Activated CD4-positive, CD25-positive, alpha-beta regulatory T cell treated with anti-CD3 and anti-CD28 coated beads, Interleukin-2, amount 50 U/mL, for 24 hours (primary cell): ENCODE measurements at regions not wholly inside any gene's neighbourhood (a gene's known extent, or its start where the extent isn't known, plus 50 kb on each side); places are given as distances from the start of the nearest gene placed in this dataset.

Experiments
- ATAC-seq, 2 donors: fragments of 150-1000 bp; cut with Tn5 transposase; one replicate each; pipeline ENCODE4 v1.10.0; 2021; ENCODE audit warnings: mild to moderate bottlenecking in 1 of 2, moderate library complexity in 1 of 2

DNA sequence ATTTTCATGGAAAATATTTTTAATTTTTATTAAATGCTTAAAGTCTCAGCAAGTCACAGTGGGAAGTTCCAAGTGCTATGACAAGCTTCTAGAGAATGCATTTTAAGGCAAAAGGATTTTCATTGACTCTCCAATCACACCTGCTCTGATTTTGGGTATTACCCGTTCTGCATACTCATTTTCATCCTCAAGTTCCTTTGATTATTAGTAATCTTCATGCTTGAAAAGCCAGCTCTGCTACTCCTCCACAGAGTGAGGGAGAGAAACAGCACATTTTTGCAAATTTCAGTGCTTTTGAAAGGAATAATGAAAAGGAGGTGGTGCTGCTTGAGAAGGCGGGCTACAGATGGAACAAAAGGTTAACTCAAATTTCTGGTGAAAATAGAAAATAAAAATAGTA, 450.7 kb downstream of the NSUN3 start:
- no peak for ATAC-seq

DNA sequence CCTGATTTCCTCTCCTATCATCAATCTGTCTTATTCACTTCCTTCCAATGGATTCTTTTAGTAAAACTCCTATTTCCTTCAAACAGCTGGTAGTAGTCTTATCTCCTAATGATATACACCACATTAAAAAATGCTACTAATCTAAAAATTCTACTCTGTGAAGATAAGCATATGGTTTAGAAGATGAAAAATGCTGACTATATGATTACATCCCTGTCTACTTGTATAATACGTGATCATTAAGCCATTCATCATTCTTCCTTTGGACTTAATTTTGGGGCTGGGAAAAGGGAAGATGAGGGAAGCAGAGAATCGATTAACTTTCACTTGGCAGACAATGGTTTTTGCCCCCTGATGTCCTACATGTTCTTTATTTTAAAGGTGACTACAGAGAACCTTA, 453.1 kb downstream of the NSUN3 start:
- no peak for ATAC-seq

DNA sequence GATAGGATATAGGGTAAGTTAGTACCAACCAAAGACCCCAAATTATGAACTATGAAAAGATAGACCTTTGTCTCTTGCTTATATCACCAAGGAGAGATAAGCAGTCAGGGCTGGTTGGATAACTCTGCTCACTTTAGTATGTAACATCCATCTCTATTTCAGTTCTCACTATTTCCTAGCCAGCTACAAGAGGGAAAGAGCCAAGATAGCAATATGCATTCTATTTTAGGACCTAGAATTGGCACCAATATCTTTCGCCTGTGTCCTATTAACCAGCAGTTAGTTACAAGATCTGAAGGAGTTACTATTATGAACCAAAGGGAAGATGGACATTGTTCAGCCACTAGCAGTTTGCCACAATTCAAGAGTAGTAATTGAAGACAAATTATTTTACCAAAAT, 457.5 kb downstream of the NSUN3 start:
- no peak for ATAC-seq

DNA sequence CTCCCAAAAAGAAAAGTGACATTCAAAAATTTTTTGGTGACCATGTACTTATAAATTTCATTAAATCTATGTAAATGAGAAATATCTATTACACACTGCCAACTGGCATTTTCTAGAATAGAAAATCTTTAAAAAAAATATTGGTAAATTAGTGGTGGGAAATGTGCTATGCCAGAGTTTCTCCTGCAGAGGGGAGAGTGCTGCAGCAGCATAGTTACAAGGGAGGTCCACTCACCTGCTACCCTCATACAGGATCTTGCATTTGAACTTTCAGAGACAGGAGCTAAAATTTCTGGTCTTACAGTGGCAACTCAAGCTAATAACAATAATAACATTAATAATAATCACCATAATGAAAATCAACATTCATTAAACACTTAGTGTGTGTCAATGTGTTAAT, 459.6 kb downstream of the NSUN3 start:
- no peak for ATAC-seq

DNA sequence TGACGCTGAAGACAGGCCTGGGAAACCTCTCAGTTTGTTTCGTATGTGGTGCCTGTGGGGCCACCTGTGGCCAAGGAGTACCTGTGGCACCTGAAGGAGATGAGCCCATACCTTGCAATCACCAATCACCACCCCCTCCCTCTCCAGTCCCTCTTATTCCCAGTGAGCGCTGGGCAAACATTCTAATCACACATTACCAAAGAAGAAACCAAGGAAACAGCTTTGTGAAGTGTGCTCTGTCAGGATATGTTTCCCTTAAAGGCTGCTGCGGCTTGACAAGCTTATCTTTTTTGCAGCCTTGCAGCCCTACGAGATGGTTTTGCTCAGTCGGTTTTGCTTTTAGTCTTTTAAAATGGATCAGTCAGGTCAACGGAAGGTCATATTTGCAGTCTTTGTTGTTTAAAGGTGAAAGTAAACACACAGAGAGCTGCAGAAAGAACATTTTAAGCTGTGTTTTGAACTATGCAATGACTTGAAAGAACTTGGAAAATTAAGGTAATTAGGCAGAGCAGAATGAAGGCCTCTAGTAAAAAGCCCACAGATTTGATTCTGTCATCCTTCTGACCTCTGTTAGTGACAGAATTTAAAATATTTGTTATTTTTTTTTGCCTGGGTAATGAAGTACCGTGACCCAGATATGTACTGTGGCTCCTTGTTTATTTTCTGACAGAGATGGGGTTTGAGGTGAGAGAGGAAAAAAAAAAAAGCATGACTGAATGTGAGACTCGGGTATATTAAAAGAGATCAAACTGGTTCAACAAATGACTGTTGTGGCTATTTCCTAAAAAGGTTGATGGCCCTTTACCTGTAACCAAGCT, 461.4 kb downstream of the NSUN3 start:
- no peak for ATAC-seq

DNA sequence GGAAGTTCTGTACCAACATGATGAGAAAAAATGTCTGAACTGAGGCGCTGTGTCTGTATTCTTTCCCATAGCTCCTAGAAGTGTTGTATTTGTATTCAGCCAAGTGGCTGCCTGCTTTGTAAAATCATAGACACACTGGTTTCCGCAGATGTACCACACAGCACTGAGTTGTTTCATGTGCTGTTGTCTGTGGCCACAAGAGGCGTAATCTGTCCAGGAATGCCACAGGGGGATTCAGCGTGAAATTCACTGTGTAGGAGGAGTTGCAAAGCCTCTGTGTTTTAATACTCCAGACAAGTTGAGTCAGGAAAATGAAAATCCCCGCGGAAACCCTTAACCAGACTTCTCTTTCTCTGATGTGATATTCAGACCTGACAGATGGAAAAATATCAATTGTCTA, 462.2 kb downstream of the NSUN3 start:
- no peak for ATAC-seq

DNA sequence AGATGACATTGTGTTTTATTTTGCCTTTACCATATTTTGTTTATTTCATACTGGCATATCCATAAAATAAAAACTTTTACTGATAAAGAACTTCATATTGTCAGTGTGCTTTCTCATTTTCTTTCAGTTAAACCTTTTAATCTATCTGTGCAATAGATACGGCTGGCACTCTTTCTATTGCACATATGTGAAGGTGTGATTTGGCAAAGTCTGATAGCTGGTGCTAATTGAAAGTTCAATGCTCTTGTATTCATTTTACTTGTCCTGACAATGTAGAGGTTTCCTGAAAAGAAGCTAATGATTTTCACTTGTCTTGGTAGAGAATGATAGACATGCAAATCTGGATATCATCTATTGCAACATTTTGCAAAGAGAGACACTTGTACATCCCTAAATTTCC, 467.0 kb downstream of the NSUN3 start:
- no peak for ATAC-seq

DNA sequence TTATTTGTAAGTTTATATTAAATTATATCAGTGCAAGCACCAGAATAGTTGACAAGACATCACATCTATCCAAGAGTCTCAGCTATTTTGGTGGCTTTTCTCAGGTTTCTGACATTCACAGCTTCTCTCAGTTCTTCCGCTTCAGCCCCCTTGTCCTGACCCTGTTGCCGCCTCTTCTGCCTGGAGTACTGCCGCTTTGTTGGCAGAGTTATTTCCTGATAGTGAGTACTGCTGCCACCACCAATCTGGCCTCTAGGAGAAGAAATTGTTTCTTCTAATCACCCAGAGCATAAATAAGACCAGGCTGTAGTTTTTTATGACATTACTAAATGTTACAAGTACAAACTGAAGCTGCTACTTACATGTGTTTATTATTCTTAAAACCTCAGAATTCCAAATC, 470.1 kb downstream of the NSUN3 start:
- ATAC-seq: no peak

DNA sequence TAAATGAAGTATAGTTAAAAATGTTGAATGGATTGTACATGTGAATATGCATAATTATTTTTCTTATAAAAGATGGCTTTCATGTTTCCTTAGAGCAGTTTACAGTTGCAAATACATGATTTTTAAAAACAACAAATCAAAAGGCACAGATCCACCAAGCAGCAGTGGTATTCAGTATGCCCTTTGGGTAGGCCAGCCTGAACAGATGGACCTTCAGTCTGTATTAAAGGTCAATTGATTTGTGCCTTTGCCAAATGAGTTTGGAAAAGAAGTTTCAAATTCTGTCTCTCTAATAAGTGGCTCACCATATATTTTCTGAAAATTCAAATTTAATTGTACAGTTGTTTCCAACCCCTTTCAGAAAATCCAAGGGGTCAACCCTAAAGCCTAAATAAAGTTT, 477.1 kb downstream of the NSUN3 start:
- no peak for ATAC-seq

DNA sequence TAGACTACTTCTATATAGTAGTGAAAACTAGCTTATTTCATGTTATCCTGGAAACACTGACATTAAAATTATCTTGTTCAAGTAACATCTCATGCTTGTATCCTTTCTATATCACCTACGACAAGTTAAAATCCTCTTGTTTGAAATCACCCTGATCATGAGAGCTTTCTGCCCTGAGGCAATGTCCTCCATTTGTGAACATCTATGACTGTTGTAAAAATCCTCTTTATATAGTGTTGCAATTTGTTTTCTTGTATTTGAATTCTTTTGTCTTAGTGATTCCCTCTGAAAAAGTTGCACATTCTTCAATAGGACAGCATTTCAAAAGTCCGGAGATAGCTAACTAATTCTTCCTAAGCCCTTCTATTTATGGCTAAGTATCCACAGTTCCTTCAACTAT, 480.3 kb downstream of the NSUN3 start:
- no peak for ATAC-seq

DNA sequence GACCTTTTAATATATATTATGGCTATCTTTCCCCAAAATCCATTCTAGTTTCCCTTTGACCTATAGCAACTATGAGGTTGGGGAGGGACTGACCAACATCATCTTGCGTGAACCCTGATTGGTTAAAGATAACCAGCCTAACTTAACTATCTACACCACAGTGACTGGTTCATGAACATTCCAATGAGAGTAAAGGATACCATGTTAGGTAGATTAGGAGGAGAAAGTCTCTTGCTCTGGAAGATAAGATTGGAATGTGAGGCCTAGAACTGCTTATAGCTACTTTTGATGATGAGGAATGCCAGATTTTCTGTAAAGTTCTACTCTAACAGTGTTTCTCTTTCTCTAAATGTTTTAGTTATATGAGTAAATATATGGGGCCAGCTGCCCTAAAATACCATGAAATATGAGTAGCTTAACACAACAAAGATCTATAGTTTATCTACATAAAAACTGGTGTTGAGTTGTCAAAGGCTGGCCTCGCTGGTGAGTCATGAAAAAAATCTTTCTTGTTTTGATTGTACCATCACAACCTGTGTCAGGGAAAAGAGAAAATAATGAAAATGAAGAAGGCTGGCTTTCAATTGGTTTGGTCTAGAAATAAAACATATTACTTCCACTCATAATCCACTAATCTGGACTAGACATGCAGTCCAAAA, 481.4 kb downstream of the NSUN3 start:
- no peak for ATAC-seq

DNA sequence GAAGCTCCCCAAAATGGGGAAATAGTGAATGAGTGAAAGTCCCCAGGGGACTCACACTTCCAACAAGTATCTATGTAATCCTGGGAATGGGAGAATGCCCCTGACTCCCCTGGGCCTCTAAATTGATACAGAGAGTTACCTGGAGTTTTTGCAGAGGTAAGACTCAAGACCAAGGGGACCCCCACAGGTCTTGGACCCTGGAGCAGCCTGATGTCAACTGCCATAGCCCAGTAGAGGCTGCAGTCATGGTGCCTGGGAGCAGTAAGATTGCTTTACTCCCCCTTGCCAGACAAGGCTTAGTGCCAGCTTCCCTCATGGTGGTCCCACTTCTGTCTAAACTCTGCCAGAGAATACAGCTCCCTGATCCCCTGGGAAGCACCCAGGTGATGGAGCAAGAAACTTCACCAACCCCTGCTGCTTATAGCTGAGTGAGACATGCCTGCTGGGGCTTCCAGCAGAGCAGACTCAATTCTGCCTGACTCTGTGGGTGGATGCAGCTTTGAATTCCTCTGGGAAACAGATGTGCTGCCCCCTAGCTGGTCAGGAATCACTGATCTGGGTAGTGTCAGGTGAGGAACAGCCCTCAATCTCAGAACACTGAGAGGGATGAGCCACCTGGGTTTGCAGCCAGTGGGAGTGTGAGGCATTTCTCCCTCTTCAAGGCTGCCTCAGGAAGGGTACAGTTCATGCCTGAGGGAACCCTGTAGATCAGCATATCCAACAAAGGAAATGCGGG, 485.9 kb downstream of the NSUN3 start:
- no peak for ATAC-seq

DNA sequence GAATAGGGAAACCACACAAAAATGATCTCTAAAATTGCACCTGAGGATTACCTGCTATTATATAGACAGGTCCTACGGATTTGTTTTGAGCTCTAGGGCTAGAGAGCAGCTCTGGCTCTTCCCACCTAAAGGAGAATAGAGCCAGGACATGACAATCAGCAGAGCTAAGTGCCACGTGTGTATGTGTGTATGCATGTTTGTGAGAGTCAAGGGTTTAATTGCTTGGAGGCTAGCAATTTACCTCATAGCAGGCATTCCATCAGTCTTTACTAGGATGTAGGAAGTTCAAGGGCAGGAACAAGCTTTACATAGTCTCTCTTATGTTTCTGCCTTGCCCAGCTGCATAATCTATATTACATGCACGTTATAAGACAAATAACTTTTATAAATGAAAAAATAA, 498.2 kb downstream of the NSUN3 start:
- ATAC-seq: no peak

DNA sequence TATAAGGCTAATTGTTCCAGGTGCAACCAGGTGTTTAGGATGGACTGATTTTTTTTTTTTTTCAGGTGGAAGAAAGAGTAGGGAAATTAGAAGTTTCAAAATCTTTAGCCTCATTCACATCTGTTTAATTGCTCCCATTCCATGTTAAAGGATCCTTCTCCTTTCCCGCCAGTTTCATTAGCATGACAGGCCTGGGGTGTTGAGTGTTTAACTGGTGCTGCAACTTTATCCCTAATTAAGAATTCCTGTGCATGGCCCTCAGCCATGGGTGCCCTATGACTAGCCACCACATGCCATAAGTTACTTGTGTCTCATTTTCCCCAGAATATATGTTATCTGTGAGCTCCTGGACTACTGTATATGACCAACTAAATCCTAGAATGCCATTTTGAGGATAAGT, 501.4 kb downstream of the NSUN3 start:
- no peak for ATAC-seq

DNA sequence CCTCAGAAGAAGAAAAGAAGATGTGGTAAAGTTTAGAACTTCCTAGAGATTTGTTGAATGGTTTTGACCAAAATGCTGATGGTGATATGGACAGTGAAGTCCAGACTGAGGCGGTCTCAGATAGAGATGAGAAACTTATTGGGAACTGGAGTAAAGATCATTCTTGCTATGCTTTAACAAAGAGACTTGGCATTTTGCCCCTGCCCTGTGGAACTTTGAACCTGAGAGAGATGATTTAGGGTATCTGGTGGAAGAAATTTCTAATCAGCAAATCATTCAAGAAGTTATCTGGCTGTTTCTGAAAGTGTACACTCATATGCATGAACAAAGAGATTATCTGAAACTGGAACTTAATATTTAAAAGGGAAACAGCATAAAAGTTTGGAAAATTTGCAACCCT, 505.2 kb downstream of the NSUN3 start:
- no peak for ATAC-seq

DNA sequence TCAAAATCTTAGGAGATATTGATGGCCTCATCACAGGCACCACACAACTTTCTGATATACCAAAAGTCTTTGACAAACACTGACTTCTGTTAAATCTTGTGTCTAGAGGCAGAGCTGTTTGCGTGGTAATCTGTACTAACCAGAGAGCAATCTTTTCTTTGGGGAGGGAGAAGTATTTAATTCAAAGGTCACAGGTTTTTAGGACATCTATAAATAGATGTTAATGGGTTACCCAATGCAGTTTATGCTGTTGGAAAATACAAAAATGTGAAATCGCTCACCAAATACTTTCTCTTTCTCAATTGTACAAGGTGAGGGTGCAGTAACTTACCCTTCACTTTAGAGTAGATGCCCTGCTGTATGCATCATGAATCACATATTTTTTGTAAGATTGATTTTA, 510.5 kb downstream of the NSUN3 start:
- no peak for ATAC-seq

DNA sequence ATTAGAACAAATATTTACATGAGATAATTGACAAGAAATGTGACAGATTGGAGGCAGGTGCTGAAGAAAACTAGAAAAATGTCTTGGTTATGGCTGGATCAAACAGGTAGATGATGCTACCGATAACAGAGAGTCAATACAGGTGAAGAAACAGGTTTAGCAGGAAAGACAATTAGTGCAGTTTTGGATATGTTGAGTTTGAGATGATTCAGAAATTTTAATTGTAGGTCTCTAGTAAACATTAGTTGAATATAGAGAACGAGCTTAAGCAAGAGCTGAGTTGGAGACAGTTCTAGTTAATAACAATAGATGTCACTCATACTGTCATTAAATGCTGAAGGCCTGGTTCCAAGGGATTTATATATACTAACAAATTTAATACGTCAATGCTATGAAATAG, 524.4 kb downstream of the NSUN3 start:
- ATAC-seq: no peak

DNA sequence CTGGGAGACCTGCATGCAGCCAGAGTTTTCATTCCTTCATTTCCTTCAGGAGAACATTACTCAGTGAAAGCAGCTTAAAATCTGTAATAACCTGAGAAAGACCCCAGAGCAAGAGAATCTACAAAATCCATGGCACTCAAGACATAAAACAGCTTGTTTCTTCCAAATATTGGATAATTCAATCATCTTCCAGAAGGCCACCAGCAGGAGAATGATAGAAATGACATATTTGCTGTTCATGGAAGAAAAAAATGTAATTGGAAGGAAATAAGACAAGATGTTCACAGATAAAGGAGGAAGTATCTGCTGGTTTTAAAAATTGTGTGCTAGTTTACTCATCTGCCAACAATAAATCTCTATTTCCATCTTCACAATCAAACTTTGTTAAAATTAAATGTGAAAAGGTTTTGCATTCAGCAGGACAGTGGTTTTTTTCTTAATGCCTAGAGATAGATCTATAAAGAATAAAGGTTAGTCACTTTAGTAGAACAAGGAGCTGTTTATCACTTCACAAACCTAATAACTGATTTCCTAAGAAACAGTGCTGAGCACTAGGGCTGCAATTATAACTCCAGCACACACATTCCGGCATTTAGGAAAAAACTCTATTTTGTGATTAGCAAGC, 530.8 kb downstream of the NSUN3 start:
- no peak for ATAC-seq

DNA sequence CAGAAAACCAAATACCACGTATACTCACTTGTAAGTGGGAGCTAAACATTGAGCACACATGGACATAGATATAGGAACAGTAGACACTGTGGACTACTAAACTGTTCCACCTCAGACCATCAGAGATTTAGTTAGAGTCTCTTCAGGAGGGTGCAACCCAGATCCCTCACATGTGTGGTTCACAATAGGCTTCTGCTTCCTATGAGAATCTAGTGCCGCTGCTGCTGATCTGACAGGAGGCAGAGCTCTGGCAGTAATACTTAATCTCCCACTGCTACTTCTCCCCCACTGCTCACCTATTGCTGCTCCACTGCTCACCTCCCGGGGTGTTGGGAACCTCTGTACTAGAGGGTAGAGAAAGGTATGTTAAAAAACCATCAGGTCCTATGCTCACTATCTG, 533.3 kb downstream of the NSUN3 start:
- no peak for ATAC-seq

DNA sequence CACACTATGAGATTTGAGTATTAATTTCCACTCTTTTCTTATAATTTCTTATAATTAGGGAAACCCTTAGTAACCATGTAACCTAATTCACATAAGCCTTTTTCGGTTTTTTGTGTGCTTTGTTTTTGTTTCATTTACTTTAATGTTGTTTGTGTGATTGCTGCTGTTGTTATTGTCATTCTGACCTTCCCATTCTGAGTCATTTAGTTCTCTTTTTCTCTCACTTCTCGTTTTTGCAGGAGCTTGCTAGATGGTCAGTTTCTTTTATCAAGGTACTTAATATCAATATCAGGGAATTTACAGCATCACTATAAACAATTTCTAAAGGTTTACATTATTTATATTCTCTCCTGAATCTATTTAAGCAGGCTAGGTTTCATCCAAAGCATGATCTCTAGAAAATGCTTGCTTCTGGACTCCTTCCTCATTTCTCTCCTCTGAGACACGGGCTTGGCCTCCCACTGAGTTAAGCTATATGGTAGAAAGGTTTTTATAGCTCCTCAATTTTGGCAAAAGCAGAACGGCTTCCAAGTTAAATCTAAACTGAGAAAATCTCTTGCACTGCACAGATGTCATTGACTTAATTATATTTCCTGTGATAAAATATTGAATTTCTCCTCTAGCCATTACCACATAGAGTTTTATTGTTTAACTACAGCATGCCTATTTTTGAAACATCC, 534.2 kb downstream of the NSUN3 start:
- no peak for ATAC-seq

DNA sequence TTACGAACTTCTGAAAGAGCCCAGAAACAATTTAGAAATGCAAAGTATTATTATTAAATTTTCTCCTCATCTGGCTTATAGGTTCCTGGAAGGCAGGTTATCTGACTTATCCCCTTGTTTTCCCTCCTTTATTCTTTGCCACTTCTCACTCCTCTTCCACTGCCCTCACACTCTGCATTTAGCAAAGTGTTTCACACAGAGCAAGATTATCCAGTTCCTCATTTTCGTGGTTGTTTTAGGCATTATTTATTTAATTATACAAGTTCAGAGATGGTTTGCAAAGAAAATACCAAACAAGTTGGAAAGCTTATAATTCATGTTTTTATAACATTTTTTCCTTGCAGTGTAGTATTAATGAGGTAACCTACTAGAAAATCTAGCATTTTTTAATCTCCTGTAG, 544.9 kb downstream of the NSUN3 start:
- ATAC-seq: no peak

DNA sequence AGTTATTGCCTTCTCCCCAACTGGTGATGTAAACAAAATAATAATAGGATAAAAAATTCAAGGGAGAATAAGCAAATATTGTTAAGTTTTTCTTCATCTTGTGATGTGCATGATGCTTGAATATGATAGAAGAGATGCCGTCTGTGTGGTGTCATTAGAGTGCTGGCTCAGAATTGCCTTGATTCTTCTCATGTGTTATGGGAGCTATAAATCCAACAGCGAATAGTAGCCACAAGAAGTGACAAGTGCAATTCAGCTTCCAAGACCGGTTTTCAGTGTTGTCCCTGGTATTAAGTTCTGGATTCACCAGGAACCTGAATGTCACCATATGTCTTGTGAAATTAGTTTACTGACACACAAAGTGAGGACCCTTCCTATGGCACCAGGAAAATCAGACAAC, 547.0 kb downstream of the NSUN3 start:
- ATAC-seq: no peak

DNA sequence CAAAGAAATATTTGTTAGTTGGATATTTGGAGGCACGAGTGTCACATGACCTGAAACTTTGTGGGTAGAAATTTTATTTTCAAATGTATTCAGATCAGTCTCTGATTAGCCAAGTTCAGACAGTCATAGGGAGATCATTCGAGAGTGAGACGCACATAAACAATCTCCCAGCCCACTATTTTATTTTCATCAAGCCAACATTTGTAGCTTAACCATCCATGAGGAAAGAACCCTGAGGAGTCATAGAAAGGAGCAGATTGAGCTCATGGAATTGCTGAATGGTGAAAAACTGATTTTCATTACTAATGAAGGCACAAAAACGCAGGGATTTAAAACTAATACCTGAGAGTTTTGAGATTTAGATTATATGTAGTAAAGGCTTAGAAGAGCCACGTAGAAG, 548.7 kb downstream of the NSUN3 start:
- no peak for ATAC-seq
